ENCODE measurements at regions not wholly inside any gene's neighbourhood (a gene's known extent, or its start where the extent isn't known, plus 50 kb on each side); places are given as distances from the start of the nearest gene placed in this dataset.

GRCh38 chr9:14018081-14018480, 295.9 kb downstream of the NFIB start:
- TF ChIP-seq CTCF (IDR thresholded peaks at IDR 0.05) (no peak), POLR2A (IDR thresholded peaks at IDR 0.05) (no peak)

Data from Peyer's patch (tissue), 4 donors.